ENCODE measurements at regions not wholly inside any gene's neighbourhood (a gene's known extent, or its start where the extent isn't known, plus 50 kb on each side); places are given as distances from the start of the nearest gene placed in this dataset.

DNA sequence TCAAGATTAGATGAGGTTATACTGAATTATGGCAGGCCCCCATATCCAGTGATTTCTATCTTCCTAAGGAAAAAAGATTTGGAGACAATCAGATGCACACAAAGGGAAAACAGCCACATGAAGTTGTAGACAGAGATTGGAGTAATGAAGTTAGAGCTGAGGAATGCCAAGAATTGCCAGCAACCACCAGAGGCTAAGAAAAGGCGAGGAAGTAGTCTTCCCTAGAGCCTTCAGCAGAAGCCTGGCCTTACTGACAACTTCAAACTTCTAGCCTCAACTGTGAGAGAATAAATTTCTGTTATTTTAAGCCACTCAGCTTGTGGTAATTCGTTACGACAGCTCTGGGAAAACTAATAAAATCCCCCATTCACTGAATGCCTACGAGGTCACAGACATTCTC, 473.9 kb downstream of the COL12A1 start:
- Histone ChIP-seq H3K27me3 (ENCODE audit: control insufficient read depth, insufficient read depth, low read length) (no peaks in the 10 kb centered on the region), H3K4me3 (ENCODE audit: low read depth, low read length) (no peak overlapping the region), H3K36me3 (ENCODE audit: control insufficient read depth, insufficient read depth, low read length) (no peaks in the 10 kb centered on the region)
- TF ChIP-seq, protein P1, sequence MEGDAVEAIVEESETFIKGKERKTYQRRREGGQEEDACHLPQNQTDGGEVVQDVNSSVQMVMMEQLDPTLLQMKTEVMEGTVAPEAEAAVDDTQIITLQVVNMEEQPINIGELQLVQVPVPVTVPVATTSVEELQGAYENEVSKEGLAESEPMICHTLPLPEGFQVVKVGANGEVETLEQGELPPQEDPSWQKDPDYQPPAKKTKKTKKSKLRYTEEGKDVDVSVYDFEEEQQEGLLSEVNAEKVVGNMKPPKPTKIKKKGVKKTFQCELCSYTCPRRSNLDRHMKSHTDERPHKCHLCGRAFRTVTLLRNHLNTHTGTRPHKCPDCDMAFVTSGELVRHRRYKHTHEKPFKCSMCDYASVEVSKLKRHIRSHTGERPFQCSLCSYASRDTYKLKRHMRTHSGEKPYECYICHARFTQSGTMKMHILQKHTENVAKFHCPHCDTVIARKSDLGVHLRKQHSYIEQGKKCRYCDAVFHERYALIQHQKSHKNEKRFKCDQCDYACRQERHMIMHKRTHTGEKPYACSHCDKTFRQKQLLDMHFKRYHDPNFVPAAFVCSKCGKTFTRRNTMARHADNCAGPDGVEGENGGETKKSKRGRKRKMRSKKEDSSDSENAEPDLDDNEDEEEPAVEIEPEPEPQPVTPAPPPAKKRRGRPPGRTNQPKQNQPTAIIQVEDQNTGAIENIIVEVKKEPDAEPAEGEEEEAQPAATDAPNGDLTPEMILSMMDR (IDR thresholded peaks at IDR 0.05; ENCODE audit: insufficient read depth, low read depth, low read length) = no peak
- POLR2A ChIA-PET = no interaction called here
- DNase-seq (ENCODE audit: low read depth) = no peak
- CTCF ChIA-PET = interaction anchor here (0.6 to 1.5 kb wide), 2 partner anchors 11 to 1033 kb away, joined by 4 read pairs; no protein-coding TSS in a partner anchor

- POLR2A ChIA-PET = no interaction called here
- DNase-seq (ENCODE audit: low read depth) = no peak
These were observed 474.6 kb downstream of the COL12A1 start for GRCh38 chr6:74731204-74731603.

GRCh38 chr6:74720923-74721322, 484.9 kb downstream of the COL12A1 start:
- Histone ChIP-seq H3K27me3 (ENCODE audit: control insufficient read depth, insufficient read depth, low read length) (no peaks in the 10 kb centered on the region), H3K4me3 (ENCODE audit: low read depth, low read length) (no peak overlapping the region), H3K36me3 (ENCODE audit: control insufficient read depth, insufficient read depth, low read length) (no peaks in the 10 kb centered on the region)
- TF ChIP-seq, protein P1 (IDR thresholded peaks at IDR 0.05; ENCODE audit: insufficient read depth, low read depth, low read length) = no peak
- CTCF ChIA-PET = interaction anchor here (1.6 kb wide), 1 partner anchor 11 kb away, joined by 4 read pairs; no protein-coding TSS in a partner anchor
- DNase-seq (ENCODE audit: low read depth) = no peak
- POLR2A ChIA-PET = no interaction called here

More at GRCh38 chr6:74731204-74731603, 474.6 kb downstream of the COL12A1 start:
- CTCF ChIA-PET = interaction anchor here (0.5 to 1.5 kb wide), 2 partner anchors 10 to 109 kb away, joined by 3 to 4 read pairs; no protein-coding TSS in a partner anchor
- Histone ChIP-seq H3K36me3 (ENCODE audit: control insufficient read depth, insufficient read depth, low read length) (no peaks in the 10 kb centered on the region), H3K27me3 (ENCODE audit: control insufficient read depth, insufficient read depth, low read length) (no peaks in the 10 kb centered on the region), H3K4me3 (ENCODE audit: low read depth, low read length) (no peak overlapping the region)
- TF ChIP-seq, protein P1 (IDR thresholded peaks at IDR 0.05; ENCODE audit: insufficient read depth, low read depth, low read length) = no peak

- ChIA-PET CTCF (no interaction called here), POLR2A (no interaction called here)
- DNase-seq (ENCODE audit: low read depth) = no peak
- Histone ChIP-seq H3K4me3 (ENCODE audit: low read depth, low read length) (no peak overlapping the region), H3K27me3 (ENCODE audit: control insufficient read depth, insufficient read depth, low read length) (no peaks in the 10 kb centered on the region), H3K36me3 (ENCODE audit: control insufficient read depth, insufficient read depth, low read length) (no peaks in the 10 kb centered on the region)
- TF ChIP-seq, protein P1 (IDR thresholded peaks at IDR 0.05; ENCODE audit: insufficient read depth, low read depth, low read length) = no peak
These were observed 488.3 kb downstream of the COL12A1 start for GRCh38 chr6:74717591-74717990.

DNA sequence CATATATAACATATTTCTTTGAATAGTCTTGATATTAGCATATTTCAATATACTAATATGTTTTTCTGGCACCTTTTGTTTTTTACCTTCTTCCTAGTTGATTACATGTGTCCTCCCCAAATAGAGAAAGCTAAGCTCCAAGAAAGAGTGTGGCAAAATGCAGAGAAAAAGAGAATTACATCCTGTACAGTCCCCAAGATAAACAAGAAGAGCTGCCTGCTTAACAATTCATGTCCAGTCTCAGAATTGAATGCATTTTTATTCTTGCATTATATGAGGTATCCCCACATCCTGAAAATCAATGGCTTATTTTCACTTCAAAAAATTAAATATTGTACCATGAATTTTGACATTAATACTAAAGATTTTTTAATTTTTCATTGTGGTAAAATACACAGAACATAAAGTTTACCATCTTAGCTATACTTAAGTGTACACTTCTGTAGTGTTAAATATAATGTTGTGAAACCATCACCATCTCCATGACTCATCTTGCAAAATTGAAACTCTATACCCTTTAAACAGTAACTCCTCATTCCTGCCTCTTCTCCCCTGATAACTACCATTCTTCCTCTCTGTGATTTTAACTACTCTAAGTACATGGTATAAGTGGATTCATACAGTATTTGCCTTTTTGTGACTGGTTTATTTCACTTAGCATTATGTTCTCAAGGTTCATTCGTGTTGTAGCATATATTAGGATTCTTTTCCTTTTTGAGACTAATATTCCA, 490.3 kb downstream of the COL12A1 start:
- H3K36me3 ChIP-seq (ENCODE audit: control insufficient read depth, insufficient read depth, low read length) = no peaks in the 10 kb centered on the region
- CTCF ChIA-PET = no interaction called here
- POLR2A ChIA-PET = no interaction called here
- no peak for DNase-seq (ENCODE audit: low read depth)
- H3K4me3 ChIP-seq (ENCODE audit: low read depth, low read length) = no peak overlapping the region
- TF ChIP-seq, protein P1 (IDR thresholded peaks at IDR 0.05; ENCODE audit: insufficient read depth, low read depth, low read length) = no peak
- H3K27me3 ChIP-seq (ENCODE audit: control insufficient read depth, insufficient read depth, low read length) = no peaks in the 10 kb centered on the region

Data from BJ (cell line).